Activated T-helper 17 cell treated with anti-CD3 and anti-CD28 coated beads, Interleukin-2, amount 50 U/mL, for 72 hours (primary cell): ENCODE measurements at regions not wholly inside any gene's neighbourhood (a gene's known extent, or its start where the extent isn't known, plus 50 kb on each side); places are given as distances from the start of the nearest gene placed in this dataset.
"Not testable (repeated sequence)": the region's sequence is repeated elsewhere in the genome, so short reads cannot be mapped to it uniquely, and the experiment has no call there.

Experiments used
- ATAC-seq: fragments of 150-1000 bp; cut with Tn5 transposase; replicated peaks from 2 replicates; pipeline ENCODE4 v1.10.0; 2021; ENCODE audit warnings: mild to moderate bottlenecking, moderate library complexity
- H3K27ac Mint-ChIP-seq: one replicate; pipeline ENCODE4 v1.8.0; 2022; ENCODE audit warnings: mixed read lengths
- H3K27me3 Mint-ChIP-seq: one replicate; pipeline ENCODE4 v1.8.0; 2022; ENCODE audit warnings: mixed read lengths
- H3K36me3 Mint-ChIP-seq: one replicate; pipeline ENCODE4 v1.8.0; 2022; ENCODE audit warnings: low read depth, mild to moderate bottlenecking, mixed read lengths
- H3K4me1 Mint-ChIP-seq: one replicate; pipeline ENCODE4 v1.8.0; 2022; ENCODE audit warnings: mixed read lengths
- H3K4me3 Mint-ChIP-seq: one replicate; pipeline ENCODE4 v1.8.0; 2022; ENCODE audit warnings: mild to moderate bottlenecking, mixed read lengths
- H3K9me3 Mint-ChIP-seq: one replicate; pipeline ENCODE4 v1.8.0; 2022; ENCODE audit warnings: mixed read lengths

GRCh38 chr7:76934711-76935110 lies 97.5 kb downstream of the SPDYE17 start:
- H3K27ac Mint-ChIP-seq, H3K36me3 Mint-ChIP-seq, H3K9me3 Mint-ChIP-seq, H3K4me1 Mint-ChIP-seq, ATAC-seq, H3K4me3 Mint-ChIP-seq: not testable (repeated sequence)
- peaks cover 22% of the 10 kb centered on the region for H3K27me3 Mint-ChIP-seq

GRCh38 chr7:76932957-76933356 lies 99.2 kb downstream of the SPDYE17 start:
- ATAC-seq, result peak; percentile 88
- H3K9me3 Mint-ChIP-seq, H3K36me3 Mint-ChIP-seq, H3K4me3 Mint-ChIP-seq, H3K4me1 Mint-ChIP-seq, H3K27ac Mint-ChIP-seq: not testable (repeated sequence)
- H3K27me3 Mint-ChIP-seq, result peaks cover 27% of the 10 kb centered on the region

GRCh38 chr7:76931441-76931840 lies 100.7 kb downstream of the SPDYE17 start:
- H3K4me1 Mint-ChIP-seq, H3K4me3 Mint-ChIP-seq, ATAC-seq, H3K9me3 Mint-ChIP-seq, H3K27ac Mint-ChIP-seq, H3K36me3 Mint-ChIP-seq: not testable (repeated sequence)
- peaks cover 22% of the 10 kb centered on the region for H3K27me3 Mint-ChIP-seq

- not testable (repeated sequence) for H3K36me3 Mint-ChIP-seq, H3K4me3 Mint-ChIP-seq, H3K9me3 Mint-ChIP-seq, H3K4me1 Mint-ChIP-seq, ATAC-seq, H3K27ac Mint-ChIP-seq
- H3K27me3 Mint-ChIP-seq, result peaks cover 19% of the 10 kb centered on the region
These were observed 101.7 kb downstream of the SPDYE17 start for GRCh38 chr7:76930416-76930815.

GRCh38 chr7:76928751-76929150 lies 103.4 kb downstream of the SPDYE17 start:
- not testable (repeated sequence) for ATAC-seq, H3K36me3 Mint-ChIP-seq, H3K9me3 Mint-ChIP-seq, H3K4me1 Mint-ChIP-seq, H3K4me3 Mint-ChIP-seq, H3K27ac Mint-ChIP-seq
- peaks cover 17% of the 10 kb centered on the region for H3K27me3 Mint-ChIP-seq

GRCh38 chr7:76927741-76928393 lies 104.3 kb downstream of the SPDYE17 start:
- H3K27ac Mint-ChIP-seq, H3K4me1 Mint-ChIP-seq, H3K9me3 Mint-ChIP-seq, H3K4me3 Mint-ChIP-seq, ATAC-seq, H3K36me3 Mint-ChIP-seq: not testable (repeated sequence)
- H3K27me3 Mint-ChIP-seq, result peaks cover 16% of the 10 kb centered on the region

- not testable (repeated sequence) for H3K36me3 Mint-ChIP-seq, H3K4me3 Mint-ChIP-seq, ATAC-seq, H3K4me1 Mint-ChIP-seq, H3K27ac Mint-ChIP-seq, H3K9me3 Mint-ChIP-seq
- H3K27me3 Mint-ChIP-seq, result peaks cover 18% of the 10 kb centered on the region
These were observed 105.7 kb downstream of the SPDYE17 start for GRCh38 chr7:76926416-76926815.

GRCh38 chr7:76924756-76925155 lies 107.4 kb downstream of the SPDYE17 start:
- ATAC-seq, H3K4me1 Mint-ChIP-seq, H3K27ac Mint-ChIP-seq, H3K9me3 Mint-ChIP-seq, H3K36me3 Mint-ChIP-seq, H3K4me3 Mint-ChIP-seq: not testable (repeated sequence)
- peaks cover 20% of the 10 kb centered on the region for H3K27me3 Mint-ChIP-seq

- H3K27me3 Mint-ChIP-seq, ATAC-seq, H3K36me3 Mint-ChIP-seq, H3K4me3 Mint-ChIP-seq, H3K9me3 Mint-ChIP-seq, H3K4me1 Mint-ChIP-seq, H3K27ac Mint-ChIP-seq: not testable (repeated sequence)
These were observed 113.5 kb downstream of the SPDYE17 start for GRCh38 chr7:76918619-76919018.

- not testable (repeated sequence) for H3K4me3 Mint-ChIP-seq, H3K27ac Mint-ChIP-seq, H3K27me3 Mint-ChIP-seq
These were observed 117.8 kb downstream of the SPDYE17 start for GRCh38 chr7:76914361-76914760.

GRCh38 chr7:76912011-76912814 lies 119.9 kb downstream of the SPDYE17 start:
- not testable (repeated sequence) for H3K27ac Mint-ChIP-seq, ATAC-seq, H3K9me3 Mint-ChIP-seq, H3K4me1 Mint-ChIP-seq, H3K27me3 Mint-ChIP-seq, H3K36me3 Mint-ChIP-seq
- H3K4me3 Mint-ChIP-seq, result peak overlapping the region; percentile 33

More at GRCh38 chr7:76914361-76914760, 117.8 kb downstream of the SPDYE17 start:
- not testable (repeated sequence) for H3K4me1 Mint-ChIP-seq, ATAC-seq, H3K36me3 Mint-ChIP-seq, H3K9me3 Mint-ChIP-seq

GRCh38 chr7:76904688-76905087 lies 127.5 kb downstream of the SPDYE17 start:
- not testable (repeated sequence) for H3K36me3 Mint-ChIP-seq, H3K4me1 Mint-ChIP-seq, ATAC-seq, H3K4me3 Mint-ChIP-seq, H3K27me3 Mint-ChIP-seq, H3K9me3 Mint-ChIP-seq, H3K27ac Mint-ChIP-seq

GRCh38 chr7:76901944-76902710 lies 130.0 kb downstream of the SPDYE17 start:
- not testable (repeated sequence) for H3K36me3 Mint-ChIP-seq, H3K4me1 Mint-ChIP-seq, H3K9me3 Mint-ChIP-seq, ATAC-seq, H3K27ac Mint-ChIP-seq, H3K4me3 Mint-ChIP-seq, H3K27me3 Mint-ChIP-seq

- not testable (repeated sequence) for H3K27ac Mint-ChIP-seq, H3K4me3 Mint-ChIP-seq, H3K9me3 Mint-ChIP-seq, H3K4me1 Mint-ChIP-seq, ATAC-seq, H3K27me3 Mint-ChIP-seq, H3K36me3 Mint-ChIP-seq
These were observed 133.4 kb downstream of the SPDYE17 start for GRCh38 chr7:76898807-76899206.

GRCh38 chr7:76897007-76897406 lies 135.2 kb downstream of the SPDYE17 start:
- not testable (repeated sequence) for H3K4me1 Mint-ChIP-seq, H3K27ac Mint-ChIP-seq, H3K4me3 Mint-ChIP-seq, H3K9me3 Mint-ChIP-seq, ATAC-seq, H3K36me3 Mint-ChIP-seq, H3K27me3 Mint-ChIP-seq
